Omental fat pad (tissue), 3 donors: ENCODE measurements at regions not wholly inside any gene's neighbourhood (a gene's known extent, or its start where the extent isn't known, plus 50 kb on each side); places are given as distances from the start of the nearest gene placed in this dataset.
"Not testable (repeated sequence)": the region's sequence is repeated elsewhere in the genome, so short reads cannot be mapped to it uniquely, and the experiment has no call there.

Source experiments
- ATAC-seq: fragments of 150-250 bp; one replicate; pipeline ENCODE4 v1.9.1; 2016; ENCODE audit warnings: mild to moderate bottlenecking, moderate library complexity; ENCODE audit not compliant: low FRiP score
- DNase-seq: peaks from one replicate; pipeline ENCODE4 v3.0.0-alpha.2; 2019; ENCODE audit warnings: low spot score
- TF ChIP-seq, protein P1 (sequence below), 3 donors: fragments of 450-650 bp; IDR thresholded peaks; one replicate each; pipeline ENCODE4 v1.5.1; 2016 to 2017; ENCODE audit warnings: antibody characterized with exemption in 3 of 3, mild to moderate bottlenecking in 3 of 3, moderate library complexity in 2 of 3

GRCh38 chr4:170465429-170465828, 375.7 kb upstream of the AADAT start:
- DNase-seq: no peak
- ATAC-seq: no peak
- TF ChIP-seq, protein P1, sequence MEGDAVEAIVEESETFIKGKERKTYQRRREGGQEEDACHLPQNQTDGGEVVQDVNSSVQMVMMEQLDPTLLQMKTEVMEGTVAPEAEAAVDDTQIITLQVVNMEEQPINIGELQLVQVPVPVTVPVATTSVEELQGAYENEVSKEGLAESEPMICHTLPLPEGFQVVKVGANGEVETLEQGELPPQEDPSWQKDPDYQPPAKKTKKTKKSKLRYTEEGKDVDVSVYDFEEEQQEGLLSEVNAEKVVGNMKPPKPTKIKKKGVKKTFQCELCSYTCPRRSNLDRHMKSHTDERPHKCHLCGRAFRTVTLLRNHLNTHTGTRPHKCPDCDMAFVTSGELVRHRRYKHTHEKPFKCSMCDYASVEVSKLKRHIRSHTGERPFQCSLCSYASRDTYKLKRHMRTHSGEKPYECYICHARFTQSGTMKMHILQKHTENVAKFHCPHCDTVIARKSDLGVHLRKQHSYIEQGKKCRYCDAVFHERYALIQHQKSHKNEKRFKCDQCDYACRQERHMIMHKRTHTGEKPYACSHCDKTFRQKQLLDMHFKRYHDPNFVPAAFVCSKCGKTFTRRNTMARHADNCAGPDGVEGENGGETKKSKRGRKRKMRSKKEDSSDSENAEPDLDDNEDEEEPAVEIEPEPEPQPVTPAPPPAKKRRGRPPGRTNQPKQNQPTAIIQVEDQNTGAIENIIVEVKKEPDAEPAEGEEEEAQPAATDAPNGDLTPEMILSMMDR (IDR thresholded peaks at IDR 0.05): no peak

DNA sequence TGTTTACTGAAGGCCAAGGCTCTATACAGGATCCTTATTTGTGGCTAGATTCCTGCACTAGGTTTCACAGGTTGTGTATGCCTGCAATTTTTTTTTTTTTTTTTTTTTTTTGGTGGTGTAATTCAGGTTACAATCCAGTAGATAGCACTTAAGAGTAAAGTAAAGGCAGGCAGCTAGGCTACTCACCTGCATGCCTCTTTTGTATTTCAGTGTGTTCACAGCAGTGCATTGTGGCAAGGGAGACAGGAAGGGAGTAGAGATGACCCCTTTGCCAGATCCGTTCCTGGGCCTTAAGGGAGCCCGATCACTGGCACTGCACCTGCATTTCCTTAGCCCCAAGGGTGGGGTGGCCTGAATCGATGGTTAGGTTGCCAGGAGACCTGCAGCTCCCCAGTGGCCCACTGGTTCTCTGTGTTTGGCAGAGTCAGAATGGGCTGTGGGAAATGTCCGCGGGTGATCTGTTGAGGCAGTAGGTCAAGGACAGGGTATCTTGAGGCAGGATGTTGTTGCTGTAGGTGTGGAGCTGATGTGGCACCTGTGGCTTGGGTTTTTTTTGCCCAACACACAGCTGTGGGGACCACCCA, 374.9 kb upstream of the AADAT start:
- ATAC-seq: no peak
- no peak for DNase-seq

DNA sequence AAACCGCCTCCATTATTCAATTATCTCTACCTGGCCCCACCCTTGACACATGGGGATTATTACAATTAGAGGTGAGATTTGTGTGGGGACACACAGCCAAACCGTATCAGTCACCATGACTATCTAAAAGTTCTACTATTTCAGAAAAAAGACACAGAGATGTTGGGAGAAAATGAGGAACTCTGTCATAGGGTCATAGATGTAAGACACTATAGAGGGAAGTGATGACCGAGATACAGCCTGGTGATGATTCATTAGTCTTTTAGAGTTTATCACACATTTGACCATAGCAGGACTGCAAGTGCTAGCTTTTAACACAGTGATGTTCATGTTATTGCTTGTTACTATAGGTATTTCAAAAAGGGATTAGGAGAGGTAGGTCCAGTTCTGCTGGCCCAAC, 357.0 kb upstream of the AADAT start:
- no peak for ATAC-seq
- TF ChIP-seq, protein P1 (IDR thresholded peaks at IDR 0.05): no peak
- DNase-seq: no peak

More for the DNA sequence above, 374.9 kb upstream of the AADAT start:
- TF ChIP-seq, protein P1 (IDR thresholded peaks at IDR 0.05): no peak

DNA sequence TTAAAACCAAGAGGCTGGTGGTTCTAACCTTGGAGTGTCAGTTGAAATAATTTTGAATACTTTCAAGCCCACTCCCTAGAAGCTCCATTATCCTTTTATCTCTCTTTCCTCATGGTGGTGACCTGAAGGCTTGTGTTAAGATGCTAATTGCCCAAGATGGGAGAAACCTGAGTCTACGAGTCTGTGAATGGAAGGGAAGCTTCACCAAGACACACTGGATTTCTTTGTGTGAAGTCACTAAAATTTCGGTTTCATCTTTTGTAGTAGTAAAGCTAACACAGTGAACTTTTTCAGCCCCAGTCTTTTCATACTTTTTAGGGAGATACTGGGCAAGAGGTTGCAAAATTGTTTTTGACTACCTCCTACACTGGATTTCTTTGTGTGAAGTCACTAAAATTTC, 351.4 kb upstream of the AADAT start:
- DNase-seq: not testable (repeated sequence)

DNA sequence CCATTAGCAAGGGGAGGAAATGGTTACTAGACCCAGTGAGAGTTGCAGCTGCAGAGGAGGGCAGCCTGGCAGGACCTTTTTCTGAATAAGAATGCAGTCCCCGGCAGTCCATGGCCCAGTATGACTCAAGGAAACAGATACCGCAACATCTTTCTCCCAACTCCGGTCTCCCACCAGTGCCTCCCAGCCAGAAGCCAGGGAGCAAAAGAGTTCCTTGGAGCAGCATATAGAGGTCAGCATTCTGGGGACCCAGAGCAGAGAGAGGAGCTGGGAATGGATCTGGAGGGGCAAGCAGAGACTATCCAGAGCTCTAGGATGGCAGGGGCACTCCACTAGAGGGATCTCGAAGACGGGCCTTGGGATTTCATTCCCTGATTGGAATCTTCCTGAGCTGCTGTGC, 339.2 kb upstream of the AADAT start:
- TF ChIP-seq, protein P1 (IDR thresholded peaks at IDR 0.05): no peak
- DNase-seq (no peak), ATAC-seq (no peak)

More for the DNA sequence above, 351.4 kb upstream of the AADAT start:
- not testable (repeated sequence) for ATAC-seq

GRCh38 chr4:170425521-170426143, 335.9 kb upstream of the AADAT start:
- no peak for ATAC-seq
- DNase-seq: no peak
- TF ChIP-seq, protein P1 (IDR thresholded peaks at IDR 0.05): no peak

- no peak for ATAC-seq
- DNase-seq: no peak
- TF ChIP-seq, protein P1 (IDR thresholded peaks at IDR 0.05): no peak
Measured at GRCh38 chr4:170425040-170425439, 335.3 kb upstream of the AADAT start.
